LNCAP (cell line): ENCODE measurements at regions not wholly inside any gene's neighbourhood (a gene's known extent, or its start where the extent isn't known, plus 50 kb on each side); places are given as distances from the start of the nearest gene placed in this dataset.

Experiments used
- TF ChIP-seq, protein P1 (sequence below): fragments of 450-650 bp; IDR thresholded peaks from 2 replicates; pipeline ENCODE4 v1.5.1; 2017; ENCODE audit warnings: mild to moderate bottlenecking

DNA sequence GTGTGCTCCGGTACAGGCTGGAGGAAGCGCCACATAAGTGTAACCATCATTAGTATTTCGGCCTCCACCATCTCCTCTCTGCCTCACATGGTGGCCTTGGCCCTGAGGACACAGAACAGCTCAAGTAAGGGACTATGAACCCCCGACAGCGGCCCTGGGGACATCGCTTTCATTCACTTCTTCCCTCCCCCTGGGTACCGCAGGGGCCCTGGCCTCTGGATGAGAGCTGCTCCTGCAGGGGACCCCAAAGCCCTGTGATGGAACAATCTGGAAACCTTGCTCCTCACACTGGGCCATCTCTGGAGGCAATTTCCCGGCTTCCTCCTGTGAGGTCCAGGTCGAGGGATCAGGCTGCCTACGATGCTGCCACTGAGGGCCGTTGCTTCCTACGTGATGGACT lies 565.5 kb downstream of the BRD1 start:
- TF ChIP-seq, protein P1, sequence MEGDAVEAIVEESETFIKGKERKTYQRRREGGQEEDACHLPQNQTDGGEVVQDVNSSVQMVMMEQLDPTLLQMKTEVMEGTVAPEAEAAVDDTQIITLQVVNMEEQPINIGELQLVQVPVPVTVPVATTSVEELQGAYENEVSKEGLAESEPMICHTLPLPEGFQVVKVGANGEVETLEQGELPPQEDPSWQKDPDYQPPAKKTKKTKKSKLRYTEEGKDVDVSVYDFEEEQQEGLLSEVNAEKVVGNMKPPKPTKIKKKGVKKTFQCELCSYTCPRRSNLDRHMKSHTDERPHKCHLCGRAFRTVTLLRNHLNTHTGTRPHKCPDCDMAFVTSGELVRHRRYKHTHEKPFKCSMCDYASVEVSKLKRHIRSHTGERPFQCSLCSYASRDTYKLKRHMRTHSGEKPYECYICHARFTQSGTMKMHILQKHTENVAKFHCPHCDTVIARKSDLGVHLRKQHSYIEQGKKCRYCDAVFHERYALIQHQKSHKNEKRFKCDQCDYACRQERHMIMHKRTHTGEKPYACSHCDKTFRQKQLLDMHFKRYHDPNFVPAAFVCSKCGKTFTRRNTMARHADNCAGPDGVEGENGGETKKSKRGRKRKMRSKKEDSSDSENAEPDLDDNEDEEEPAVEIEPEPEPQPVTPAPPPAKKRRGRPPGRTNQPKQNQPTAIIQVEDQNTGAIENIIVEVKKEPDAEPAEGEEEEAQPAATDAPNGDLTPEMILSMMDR = no peak

DNA sequence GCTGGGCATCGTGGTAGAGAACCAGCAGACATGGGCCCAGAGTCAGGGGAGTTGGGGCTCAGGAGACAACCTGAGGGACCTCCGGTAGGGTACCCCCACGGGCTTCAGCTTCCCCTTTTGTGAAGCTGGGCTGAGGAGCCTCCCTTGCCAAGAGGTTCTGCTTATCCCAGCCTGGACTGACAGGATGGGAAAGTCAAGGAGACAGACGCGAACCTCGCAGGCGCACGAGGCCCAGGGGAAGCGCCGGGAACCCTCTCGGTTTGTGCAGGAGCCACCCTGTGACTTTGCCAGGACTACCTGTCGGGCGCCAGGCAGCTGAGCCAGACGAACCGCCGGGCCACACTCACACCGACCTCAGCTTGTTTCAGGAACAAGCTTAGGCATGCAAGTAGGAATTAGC lies 566.1 kb downstream of the BRD1 start:
- TF ChIP-seq, protein P1 = no peak

DNA sequence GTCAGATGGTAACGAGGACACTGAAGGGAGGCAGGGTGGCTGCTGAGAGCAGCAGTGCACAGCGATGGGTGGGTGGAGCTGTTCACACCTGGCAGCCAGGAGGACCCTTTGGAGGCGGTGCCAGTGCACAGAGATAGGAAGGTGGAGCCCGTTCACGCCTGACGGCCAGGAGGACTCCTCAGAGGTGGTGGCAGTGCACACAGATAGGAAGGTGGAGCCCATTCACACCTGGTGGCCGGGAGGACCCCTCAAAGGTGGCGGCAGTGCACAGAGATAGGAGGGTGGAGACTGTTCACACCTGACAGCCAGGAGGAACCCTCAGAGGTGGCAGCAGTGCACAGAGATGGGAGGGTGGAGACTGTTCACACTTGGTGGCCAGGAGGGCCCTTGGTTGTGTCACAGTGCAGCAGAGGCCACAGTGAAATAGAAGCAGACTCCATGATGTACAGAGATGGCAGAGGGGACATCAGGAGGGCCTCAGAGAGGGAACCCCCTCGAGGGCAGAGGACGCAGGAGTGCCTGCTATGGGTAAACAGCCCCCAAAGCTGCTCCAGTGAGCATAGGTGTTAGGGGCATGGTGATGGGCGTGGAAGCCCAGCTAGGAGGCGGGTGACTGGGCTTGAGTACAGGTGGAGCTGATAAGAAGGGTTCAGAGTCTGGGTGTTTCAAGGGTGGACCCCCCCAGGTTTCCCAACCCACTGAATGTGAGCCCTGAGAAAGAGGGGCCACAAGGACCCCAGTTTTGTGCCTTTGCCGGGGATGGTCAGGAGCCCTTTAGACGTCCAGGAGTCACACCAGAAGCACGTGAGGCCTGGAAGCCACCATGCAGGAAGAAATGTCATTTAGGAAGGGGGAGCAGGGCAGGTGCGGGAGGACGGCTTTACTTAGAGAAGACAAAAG lies 566.7 kb downstream of the BRD1 start:
- TF ChIP-seq, protein P1 = no peak

DNA sequence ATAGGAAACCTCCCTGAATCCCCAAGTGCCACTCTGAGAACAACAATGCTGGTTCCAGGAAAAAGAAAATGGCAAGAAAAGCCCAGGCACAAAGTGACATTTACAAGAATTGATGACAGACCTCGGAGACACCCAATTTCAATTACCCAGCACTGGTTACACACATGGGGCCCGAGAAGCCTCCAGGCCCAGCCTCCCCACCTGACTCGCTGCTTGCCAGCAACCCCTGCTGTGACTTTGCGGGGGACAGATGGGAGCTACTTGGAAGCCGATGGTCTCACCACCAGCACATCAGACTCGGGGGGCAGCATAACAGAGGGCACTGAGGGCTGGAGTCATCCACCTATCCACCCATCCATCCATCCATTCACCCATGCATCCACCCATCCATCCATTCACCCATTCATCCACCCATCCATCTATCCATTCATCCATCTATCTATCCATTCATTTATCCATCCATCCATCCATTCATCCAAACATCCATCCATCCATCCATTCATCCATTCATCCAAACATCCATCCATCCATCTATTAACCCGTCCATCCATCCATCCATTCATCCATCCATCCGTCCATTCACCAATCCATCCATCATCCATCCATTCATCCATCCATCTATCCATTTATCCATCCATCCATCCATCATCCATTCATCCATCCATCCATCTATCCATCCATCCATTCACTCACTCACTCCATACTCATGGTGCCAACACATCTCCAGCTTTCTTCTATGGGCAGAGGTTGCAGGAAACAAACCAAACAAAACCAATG lies 567.6 kb downstream of the BRD1 start:
- TF ChIP-seq, protein P1 = no peak

DNA sequence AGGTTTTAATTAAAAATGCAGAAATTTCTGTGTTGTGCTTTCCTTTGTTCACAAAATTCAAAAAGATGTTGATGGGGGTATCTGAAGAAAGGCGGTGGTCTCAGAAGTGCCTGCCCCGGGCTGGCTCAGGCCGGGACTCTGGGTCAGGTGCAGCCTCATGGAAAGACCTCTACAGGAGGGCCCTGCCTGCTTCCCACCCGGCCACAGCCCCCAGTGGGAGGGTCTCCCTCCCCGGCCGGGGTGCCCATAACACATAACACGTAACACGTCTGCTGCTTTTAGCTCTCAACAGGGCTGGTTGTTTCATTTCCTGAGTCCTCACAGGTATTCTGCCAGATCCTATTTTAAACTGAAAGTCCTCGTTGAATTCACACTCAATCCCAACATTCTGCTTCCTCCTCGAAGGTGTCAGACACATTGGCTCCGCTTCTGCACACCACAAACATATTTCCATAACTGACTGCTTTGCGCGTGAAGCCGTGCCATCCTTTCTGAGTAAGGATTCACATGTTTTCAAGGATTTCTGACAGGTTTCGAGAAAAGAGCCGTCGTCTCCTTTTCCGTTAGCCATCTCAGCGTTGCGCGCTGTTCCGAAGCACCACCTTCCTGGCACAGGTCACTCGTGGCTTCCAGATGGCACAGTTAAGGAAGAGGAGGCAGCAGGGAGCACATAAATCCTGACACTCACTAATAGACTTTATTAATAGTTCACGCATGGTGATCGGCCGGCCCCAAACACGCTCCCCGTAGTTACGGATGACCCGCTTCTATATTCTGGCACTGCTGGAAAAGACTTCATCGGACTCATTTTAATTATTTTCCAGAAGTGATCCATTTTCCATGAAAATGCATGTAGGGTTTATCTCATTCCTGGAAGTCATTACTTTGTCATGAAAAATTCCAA lies 569.3 kb downstream of the BRD1 start:
- TF ChIP-seq, protein P1 = no peak

DNA sequence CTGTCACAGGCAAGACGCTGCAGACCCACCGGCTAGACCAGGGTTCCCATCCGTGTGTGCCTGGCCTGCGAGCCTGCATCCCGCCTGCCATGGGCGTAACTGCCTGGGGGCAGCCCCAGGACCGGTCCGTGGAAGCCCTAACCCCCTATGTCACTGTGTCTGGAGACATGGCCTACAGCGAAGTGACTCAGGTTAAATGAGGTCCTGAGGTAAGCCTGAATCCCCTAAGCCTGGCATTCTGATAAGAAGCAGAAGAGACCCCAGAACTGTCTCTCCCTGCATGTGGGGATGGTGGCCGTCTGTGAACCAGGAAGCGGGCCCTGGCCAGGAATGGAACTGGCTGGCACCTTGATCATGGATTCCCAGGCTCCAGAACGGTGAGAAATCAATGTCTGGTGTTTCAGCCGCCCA lies 570.1 kb downstream of the BRD1 start:
- TF ChIP-seq, protein P1 = no peak

DNA sequence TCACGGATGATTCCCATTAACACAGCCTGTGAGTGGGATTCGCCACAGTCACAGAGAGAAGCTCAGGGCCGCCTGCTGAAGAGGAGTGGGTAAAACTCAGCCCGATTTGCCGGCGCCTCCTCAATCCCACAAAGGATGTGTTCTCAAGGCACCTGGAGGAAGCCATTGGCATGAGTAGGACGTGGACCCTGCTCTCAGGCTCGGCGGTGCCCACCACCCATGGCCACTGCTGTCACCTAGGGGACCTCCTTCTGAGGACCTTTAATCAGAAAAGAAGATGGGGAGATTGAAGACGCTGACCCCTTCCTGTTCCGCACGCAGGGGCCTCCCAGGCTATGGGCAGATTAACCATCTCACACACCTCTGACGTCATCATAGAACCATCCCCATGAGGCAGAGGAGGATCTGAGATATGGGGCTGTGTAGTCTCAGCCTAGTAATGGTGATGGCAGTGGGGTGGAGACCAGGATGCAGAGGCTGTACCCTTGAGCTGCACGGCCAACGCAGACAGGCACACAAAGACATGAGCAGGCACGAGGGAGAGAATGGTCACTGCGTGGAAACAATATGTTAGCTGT lies 571.8 kb downstream of the BRD1 start:
- TF ChIP-seq, protein P1 = no peak
